Kidney tubule cell (primary cell): ENCODE measurements at regions not wholly inside any gene's neighbourhood (a gene's known extent, or its start where the extent isn't known, plus 50 kb on each side); places are given as distances from the start of the nearest gene placed in this dataset.

ENCODE experiments used
- DNase-seq: peaks from one replicate; pipeline ENCODE4 v3.0.0-alpha.2; 2018; ENCODE audit warnings: low spot score

DNA sequence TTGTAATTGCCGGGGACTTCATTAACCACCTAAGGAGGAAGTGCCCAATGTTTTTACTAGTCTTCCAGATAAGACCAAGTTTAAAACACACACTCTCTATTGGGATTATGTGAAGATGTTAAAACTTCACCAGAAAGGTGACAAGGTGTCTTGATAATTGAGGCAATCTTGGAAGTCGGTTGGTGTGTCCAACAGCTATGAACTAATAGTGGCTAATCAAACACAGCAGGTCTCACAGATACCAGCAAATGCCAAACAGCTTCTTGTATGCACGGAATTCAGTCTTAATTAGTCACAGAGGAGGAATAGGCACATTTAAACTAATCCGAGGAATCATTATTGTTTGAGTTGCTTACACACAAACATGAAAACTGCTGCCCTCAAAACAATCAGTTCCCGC is 214.5 kb downstream of the SEC61B start:
- DNase-seq = no peak

DNA sequence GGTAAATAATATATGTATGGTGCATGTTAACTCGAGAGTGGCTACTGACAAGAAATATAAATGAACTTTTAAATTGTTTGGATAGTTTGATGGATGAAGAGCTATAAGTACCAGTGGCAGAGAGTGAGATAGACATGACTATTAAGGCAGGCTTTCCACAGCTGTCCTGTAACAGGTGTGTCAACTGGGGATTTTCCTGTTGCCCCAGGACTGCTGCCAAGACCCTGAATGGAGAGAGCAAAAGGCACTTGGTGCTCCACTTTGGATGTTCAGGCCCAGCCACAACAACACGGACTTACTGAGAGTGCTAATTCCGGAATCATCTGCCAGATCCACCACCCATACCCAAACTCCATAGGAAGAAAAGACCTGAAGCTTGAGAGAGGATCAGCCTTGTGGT is 215.1 kb downstream of the SEC61B start:
- DNase-seq = no peak

DNA sequence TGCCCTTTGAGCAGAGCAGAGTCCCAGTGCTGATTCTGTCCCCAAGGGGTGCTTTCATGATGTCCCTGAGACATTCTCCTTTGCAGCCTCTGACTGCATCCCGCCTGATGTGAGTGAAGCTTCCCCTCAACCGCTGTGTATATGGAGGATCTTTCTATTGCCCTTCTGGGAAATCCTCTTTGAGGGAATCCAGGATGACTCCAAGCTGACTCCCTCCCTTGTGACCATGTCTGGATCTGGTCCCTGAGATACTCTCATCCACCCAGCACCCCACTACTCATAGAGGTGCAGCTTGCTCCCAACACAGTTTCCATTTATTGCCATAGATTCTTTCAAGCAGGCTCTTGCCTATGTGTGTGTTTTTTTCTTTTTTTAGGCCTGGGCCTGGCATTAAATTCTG is 216.5 kb downstream of the SEC61B start:
- DNase-seq = no peak

DNA sequence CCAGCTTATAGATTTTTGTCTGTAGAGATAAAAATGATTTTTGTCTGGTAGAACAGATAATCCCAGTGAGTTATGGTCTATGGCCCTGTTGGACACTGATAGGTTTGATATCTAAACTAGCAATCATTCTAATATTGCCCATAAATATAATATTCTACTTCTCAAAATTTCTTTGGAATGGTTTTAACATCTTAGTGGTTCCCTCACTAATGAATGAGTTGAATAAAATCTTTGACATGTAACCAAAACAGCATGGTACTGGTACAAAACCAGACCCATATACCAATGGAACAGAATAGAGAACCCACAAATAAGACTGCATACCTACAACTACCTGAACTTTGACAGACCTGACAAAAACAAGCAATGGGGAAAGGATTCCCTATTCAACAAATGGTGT is 219.7 kb downstream of the SEC61B start:
- DNase-seq = no peak

DNA sequence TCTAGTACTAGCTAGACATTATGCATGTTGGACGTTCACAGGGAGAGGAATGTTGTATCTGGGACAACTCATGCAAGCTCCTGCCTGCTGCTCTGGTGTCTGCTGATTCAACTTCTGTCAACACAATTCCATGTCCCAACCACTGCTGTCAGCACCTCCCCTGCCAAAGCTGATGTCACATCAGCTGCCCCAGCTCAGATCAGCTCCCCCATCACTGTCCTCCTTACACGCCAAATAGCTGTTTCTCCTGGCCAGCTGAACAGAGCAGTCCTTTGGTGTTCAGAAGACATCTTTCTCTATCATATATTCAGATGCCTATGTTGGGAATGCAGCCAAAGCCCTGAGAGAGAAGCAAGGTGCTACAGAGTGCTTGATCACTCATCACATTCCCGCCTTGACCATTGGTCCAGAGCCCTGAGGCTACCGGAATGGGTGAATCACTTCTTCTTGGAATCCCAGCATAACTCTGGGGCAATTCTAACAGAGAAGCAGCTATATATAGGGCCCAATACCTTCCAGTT is 223.3 kb downstream of the SEC61B start:
- peak; percentile 87 for DNase-seq

DNA sequence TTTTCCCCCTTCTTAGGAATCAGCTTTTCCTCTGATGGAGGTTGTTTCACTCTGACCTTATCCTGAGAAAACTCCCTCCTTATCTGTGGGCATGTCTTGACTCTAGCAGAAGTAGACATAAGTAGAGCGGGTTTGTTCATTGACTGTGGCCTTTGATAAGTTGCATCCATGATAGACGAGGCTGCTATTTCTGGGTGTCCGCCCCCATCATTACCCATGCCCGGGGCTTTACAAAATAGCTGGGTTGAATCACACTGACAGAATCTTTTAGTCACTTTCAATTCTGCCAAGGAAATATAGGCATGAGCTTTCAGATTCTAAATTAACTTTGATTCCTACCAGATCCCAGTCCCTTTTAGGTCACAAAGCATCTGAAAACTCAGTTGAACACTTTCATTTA is 223.8 kb downstream of the SEC61B start:
- no peak for DNase-seq

DNA sequence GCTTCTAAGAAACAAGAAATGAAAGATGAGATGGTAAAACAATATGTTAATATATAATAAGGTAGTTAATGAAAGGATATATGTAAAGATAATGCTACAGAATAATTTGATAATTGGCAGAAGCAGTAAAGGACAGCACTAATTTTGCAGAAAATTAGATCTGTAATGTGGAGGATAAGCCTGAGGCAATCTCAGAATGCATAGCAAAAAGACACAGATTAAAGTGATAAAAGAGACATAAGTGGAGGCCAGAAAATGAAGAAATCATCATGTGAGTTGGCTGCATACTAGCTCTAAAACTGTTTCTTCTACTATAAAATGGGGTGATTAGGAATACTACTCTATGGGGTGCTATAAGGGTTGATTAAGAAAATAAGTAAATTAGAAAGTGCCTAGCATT is 225.9 kb downstream of the SEC61B start:
- no peak for DNase-seq

DNA sequence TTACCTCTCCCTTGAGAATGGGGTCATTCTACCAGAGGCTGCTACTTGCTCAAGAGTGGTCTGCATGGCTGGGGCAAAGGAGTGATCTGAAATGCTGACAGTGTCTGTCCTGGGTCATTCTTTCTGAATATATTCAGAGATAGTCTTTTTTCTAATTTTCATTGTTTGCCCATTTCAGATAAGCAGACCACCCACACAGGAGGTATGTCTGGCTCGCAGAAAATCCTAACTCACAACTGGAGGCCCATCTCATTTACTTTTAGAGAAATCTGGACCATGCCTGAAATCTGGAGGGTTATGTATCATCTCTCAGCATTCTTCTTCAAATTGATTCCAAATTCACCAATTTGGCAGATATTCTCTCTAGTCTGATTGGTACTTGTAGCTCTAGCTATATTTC is 227.6 kb downstream of the SEC61B start:
- DNase-seq = no peak

DNA sequence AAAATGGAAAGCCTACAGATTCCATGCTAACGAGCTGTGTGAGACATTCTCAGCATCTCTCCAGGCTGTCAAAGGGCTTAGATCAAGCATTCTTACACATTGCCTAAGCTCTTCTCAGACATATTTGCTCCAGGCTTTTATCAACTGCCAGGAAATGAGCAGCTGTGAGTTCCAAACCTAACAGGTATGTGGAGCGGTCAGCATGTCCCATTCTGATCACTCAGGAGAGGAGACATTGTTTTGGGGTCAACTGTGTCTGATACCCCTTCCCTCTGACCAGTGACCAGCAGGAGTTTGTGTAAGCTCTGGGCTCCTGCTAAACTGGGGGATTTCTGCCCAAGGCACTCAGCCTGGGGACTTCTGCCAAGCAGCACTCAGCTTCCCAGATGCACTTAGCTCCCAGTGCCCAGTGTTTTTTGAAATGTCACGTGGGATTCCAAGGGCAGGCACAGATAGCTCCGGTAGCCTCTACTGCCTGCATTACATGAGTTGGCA is 229.1 kb downstream of the SEC61B start:
- DNase-seq = no peak

DNA sequence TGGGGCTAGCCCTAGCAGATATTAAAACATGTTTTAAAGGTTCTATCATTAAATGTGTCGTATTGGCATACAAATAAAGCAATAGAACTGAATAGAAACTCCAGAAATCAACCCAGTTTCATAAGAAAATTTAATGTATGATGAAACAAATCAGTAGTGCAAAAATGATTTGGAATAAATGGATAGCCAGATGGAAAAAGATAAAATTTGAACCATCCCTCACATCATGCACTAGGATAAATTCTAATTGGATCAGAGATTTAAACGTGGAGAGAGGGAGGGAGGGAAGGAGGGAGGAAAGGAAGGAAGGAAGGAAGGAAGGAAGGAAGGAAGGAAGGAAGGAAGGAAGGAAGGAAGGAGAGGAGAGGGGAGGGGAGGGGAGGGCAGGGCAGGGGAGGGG is 235.3 kb downstream of the SEC61B start:
- no peak for DNase-seq

DNA sequence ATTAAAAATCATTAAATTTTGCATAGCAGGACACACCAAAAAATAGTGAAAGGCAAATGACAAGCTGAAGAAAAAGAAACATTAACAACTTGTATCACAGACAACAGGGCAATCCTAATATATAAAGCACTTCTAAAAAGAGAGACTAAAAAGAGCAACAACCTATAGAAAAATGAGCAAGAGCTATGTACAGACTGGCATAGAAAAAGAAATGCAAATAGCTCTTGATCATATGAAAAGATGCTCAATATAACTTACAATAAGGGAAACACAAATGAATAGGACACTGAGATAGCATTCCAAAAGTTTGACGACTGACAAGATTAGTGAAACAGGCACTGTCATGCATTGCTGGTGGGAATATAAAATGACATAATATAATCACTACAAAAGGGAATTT is 235.9 kb downstream of the SEC61B start:
- DNase-seq = no peak

DNA sequence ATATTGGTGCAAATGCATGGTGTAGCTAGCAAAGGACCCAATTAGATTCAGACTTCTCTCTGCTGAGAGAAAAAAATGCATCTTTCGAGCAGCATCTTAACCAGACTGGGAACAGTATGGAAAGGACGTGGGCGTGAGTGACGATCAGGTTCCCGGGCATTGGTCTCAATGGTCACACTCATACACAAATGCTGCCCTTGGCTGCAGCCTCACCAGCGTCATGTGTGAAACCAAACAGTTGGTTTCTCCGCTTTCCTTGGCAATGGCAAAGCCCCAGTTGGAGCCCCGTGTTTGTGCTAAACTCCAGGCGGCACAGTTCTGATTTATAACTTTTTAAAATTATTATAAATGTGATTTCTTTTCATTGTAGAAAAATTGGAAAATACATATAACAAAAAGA is 237.8 kb downstream of the SEC61B start:
- DNase-seq = no peak

DNA sequence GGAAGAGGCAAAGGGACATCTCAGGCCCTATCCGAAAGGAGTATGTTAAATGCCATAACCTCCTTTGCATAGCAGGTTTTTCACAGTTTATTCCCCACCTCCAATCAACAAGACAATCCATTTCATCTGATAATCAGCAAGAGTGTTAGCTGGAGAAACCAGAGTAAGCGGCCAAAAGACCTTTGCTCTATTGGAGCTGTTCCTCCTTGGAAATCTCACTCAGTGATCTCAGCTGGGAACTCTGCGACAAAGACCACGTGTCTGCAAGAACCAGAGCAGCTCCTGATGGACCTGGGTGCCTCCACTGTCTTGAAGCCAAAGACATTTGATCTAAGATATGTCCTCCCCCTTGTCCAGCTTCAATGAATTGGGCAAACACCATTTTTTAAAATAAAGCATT is 241.0 kb downstream of the SEC61B start:
- no peak for DNase-seq

DNA sequence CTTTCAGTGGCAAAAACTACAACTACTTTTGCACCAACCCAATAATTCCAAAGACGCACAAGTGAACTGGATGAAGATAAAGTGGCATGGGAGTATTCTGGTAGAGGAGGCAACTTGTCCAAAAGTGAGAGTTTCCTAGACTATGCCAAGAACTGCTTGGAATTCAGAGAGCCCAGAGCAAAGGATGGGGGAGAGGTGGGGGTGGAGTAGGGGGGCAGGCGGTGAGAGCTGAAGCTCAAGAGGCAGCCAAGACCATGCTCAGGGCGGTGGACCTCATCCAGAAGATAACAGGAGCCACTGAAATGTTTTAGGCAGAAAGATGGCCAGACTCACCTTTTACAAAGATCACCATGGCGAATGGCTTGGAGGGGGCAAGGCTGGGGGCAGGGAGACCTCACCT is 242.5 kb downstream of the SEC61B start:
- DNase-seq = no peak

DNA sequence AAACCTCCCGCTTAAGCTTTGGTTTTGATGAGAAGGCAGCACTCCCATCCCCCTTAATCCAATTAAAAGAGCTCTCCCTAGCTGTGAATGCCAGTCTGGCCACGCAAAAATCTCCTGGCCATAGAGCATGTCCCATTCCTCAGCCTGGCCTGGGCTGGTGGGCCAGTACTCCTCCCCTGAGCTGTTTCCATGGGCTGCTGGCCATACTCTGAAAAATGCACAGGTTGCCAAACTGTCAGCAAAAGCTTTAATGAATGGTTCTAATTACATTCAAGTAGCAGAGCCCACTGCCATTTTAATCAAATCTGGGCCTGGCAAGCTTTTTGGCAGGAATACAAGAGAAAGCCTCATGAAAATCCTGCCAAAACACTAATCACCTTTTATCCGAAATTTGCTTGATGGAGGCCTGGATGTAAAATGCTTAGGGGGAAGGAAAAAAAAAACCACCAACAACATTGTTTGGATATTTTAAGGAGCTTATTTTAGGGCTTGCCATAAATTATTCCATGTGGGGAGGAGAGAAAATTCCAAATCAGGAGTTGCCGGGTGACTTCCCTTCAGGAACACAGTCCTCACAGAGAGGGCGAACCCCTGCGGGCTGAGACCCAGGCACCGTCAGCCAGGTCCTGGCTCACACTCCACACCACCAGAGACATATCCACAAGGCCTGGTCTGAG is 243.3 kb downstream of the SEC61B start:
- no peak for DNase-seq

DNA sequence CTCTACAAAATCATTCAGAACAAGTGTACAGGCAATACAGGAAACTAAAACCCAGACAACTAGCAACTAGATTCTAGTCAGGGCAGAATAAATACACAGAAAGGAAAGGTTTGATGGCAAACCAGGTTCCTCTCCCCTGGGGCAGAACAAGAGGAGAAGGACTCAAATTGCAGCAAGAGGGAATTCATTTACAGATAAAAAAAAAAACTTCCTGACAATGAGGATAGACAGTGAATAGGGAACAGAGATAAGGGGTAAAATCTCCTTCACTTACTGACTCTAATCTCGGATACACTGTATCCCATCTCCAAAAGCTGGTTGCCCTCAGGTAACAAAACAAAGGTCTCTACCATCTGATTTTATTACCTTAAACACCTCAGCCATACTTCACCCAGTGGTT is 244.0 kb downstream of the SEC61B start:
- no peak for DNase-seq

DNA sequence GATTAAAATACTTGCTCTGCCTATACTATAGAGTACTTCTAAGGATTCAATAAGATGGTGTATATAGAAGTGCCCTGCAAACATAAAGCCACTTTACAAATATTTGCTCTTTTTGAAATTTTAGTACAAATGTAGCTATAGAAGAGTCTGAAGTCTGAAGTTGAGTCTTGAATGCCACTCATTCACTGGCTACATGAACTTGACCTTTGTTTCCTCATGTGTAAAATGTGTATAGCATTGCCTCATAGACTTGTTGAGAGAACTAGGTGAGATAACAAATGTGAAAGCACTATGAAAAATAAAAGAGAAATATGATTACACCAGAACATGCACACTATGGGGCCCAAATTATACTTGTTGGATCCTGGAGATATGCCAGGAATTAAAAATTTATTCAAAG is 244.7 kb downstream of the SEC61B start:
- DNase-seq = peak; percentile 6

DNA sequence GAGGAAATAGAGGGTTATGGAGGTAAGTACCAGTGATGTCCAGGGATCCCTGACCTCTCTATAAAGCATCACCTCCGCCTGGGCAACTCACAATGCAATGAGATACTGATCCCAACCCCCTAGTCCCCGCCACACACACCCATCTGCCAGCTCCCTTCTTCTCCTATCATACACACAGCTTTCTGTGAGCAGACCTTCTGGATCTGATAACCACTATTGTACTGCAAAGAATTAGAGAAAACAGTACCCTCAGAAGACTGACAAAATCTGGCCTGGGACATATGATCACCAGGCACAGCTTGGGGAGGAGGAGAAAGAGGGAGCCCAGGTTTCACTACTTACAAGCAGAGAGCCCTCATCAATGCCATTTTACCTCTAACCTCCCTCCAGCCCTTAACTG is 249.0 kb downstream of the SEC61B start:
- no peak for DNase-seq

DNA sequence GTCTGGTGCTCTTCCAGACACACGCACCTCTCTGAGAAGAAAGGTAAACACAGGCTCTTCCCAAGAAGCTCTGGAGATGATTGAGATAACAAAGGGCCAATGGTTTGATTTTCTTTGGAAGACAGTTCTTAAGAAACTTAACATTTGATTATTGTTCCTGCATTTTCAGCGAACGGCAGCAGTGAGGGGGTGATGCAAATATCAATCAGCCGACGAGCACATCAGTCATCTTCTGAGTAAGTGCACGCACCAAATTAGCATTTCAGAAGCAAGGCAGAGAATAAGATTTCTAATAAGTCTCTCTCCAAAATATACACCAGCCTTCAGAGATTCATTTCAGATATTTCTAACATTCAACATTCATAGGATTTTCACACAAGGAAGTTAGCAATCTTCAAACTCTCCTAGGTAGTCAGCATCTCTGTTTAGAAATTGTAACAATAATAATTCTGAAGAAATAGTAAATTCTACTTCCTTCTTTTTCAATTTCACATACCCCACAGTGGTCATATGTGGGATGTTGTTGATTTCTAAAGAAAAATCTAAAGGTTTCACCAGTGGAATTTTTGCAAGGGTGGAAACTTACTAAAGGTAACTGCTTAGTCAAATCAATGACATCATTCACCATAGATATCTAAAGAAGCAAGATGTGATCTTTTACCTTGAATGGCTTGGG is 250.3 kb downstream of the SEC61B start:
- DNase-seq = no peak

DNA sequence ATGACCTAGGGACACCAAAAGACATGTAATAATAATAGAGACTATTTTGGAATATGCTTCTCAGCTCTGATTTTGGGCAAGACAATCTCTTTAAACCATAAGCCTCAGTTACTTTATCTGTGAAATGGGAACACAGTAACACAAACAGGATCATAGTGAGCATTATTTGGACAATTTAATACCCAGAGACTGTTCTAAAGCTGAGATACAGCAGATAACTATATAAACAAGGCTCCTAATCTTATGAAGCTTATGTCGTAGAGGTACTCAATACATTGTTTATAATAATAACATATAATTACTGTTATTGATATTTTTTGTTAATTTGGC is 250.8 kb downstream of the SEC61B start:
- no peak for DNase-seq

DNA sequence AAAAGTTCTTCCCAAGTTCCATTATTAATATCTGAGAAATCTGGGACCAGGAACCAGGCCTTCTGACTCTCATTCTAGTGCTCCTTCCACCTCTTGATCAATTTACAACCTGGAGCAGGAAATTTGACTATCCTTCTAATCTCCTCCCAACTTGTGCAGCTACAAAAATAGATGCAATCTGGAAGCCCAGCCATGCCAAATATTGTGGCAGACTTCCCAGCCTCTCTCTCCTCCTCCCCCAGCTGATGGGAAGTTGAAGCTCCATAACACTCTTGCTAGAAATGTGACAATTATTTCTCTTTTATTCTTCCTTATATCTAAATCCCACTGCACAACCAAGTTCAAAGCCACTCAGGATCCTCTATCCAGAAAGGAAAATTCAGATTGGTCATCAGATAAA is 252.1 kb downstream of the SEC61B start:
- DNase-seq = no peak

DNA sequence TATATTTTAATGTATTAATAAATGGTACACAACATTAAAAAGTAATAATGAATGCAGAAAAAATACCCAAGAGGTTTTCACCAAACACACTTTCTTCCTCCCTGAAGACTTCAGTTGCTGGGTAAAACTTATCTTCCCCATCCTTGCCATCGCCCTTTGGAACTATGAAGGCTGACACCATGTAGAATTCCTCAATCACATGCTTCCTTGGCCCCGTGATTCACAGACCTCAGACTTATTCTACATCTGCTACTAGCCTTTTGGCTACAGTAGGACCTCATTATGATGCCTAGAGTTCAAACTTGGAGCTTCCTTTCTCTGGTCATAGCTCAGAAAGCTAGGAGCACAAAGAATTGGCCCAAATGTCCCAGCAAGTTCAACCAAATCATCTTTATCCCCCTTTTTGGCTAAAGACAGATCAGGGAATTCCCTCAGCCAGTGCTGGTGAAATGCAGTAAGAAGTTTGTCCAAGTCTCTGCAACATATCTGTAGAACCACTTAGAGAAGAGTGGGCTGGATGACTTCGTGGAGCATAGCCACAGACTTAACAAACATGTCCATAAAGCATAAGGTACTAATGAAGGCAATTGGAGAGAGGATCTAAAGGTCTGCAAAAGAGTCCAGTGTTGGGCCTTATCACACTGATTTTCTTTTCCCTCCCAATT is 253.5 kb downstream of the SEC61B start:
- DNase-seq = no peak

DNA sequence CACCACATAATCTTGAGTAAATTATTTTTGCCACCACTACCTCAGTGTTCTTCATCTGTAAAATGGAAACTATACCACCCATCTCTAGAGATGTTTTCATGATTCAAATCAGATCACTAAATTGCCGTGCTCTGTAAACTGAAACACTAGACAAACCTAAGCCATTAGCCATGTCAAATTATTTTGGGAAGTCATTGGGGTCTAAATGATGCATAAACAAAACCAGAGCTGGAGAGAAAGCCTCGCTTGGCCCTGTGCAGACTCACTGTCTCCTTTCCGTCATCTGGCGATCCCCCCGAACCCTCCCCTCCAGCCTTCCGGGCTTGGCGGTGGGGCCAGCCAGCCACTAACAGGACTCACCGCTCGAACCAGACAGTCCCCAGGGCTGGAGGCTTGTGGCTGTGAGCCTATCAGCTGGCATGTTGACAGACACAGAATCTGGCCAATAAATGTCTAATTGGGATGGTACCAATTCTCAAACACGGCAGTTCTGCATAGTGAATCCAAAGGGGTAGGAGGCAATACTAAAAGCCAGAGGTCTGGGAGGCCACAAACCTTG is 256.5 kb downstream of the SEC61B start:
- DNase-seq = no peak
